ENCODE measurements at regions not wholly inside any gene's neighbourhood (a gene's known extent, or its start where the extent isn't known, plus 50 kb on each side); places are given as distances from the start of the nearest gene placed in this dataset.

GRCh38 chr3:176740906-176741663 is 456.2 kb downstream of the TBL1XR1 start:
- TF ChIP-seq, protein P1, sequence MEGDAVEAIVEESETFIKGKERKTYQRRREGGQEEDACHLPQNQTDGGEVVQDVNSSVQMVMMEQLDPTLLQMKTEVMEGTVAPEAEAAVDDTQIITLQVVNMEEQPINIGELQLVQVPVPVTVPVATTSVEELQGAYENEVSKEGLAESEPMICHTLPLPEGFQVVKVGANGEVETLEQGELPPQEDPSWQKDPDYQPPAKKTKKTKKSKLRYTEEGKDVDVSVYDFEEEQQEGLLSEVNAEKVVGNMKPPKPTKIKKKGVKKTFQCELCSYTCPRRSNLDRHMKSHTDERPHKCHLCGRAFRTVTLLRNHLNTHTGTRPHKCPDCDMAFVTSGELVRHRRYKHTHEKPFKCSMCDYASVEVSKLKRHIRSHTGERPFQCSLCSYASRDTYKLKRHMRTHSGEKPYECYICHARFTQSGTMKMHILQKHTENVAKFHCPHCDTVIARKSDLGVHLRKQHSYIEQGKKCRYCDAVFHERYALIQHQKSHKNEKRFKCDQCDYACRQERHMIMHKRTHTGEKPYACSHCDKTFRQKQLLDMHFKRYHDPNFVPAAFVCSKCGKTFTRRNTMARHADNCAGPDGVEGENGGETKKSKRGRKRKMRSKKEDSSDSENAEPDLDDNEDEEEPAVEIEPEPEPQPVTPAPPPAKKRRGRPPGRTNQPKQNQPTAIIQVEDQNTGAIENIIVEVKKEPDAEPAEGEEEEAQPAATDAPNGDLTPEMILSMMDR (IDR thresholded peaks at IDR 0.05): no peak
- TF ChIP-seq POLR2A (IDR thresholded peaks at IDR 0.05): no peak

Data from thyroid gland (tissue), 4 donors.